ENCODE measurements at regions not wholly inside any gene's neighbourhood (a gene's known extent, or its start where the extent isn't known, plus 50 kb on each side); places are given as distances from the start of the nearest gene placed in this dataset.
"Not testable (repeated sequence)": the region's sequence is repeated elsewhere in the genome, so short reads cannot be mapped to it uniquely, and the experiment has no call there.

GRCh38 chr14:71618047-71618446, 314.2 kb upstream of the RGS6 start:
- H3K27me3 Mint-ChIP-seq (ENCODE audit: low read depth) = no peaks in the 10 kb centered on the region
- H3K27ac Mint-ChIP-seq = no peak overlapping the region
- peaks cover 4% of the 10 kb centered on the region for H3K4me1 Mint-ChIP-seq (ENCODE audit: low read depth)
- CTCF ChIA-PET = no interaction called here
- DNase-seq = no peak
- intact Hi-C loops (cut with micrococcal nuclease) = no loop called here
- H3K9me3 Mint-ChIP-seq = no peaks in the 10 kb centered on the region
- H3K36me3 Mint-ChIP-seq (ENCODE audit: low read depth) = peaks cover 15% of the 10 kb centered on the region
- H3K4me3 Mint-ChIP-seq = no peak overlapping the region

DNA sequence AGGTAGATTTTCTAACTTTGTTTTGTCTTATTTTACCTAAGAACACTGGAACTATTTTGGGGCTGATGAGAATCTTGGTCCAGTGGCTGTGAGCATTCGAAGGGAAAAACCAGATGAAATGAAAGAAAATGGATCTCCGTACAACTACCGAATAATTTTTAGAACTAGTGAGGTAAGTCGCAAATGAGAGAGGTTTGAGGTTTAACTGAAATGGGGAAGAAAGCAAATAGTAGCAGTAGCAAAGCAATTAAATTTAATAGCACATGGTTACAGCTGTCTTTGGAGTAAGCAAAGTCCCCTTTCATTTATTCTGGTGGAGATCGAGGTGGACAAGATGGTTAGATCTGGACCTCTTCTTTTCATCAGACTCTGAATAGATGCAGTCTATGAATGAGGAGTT, 313.5 kb upstream of the RGS6 start:
- intact Hi-C loops (cut with micrococcal nuclease) = no loop called here
- no peak for DNase-seq
- Mint-ChIP-seq H3K27me3 (ENCODE audit: low read depth) (no peaks in the 10 kb centered on the region), H3K9me3 (no peaks in the 10 kb centered on the region), H3K27ac (no peak overlapping the region), H3K36me3 (ENCODE audit: low read depth) (peaks cover 16% of the 10 kb centered on the region), H3K4me1 (ENCODE audit: low read depth) (peaks cover 4% of the 10 kb centered on the region), H3K4me3 (no peak overlapping the region)
- CTCF ChIA-PET = no interaction called here

GRCh38 chr14:71619472-71619871, 312.8 kb upstream of the RGS6 start:
- Mint-ChIP-seq H3K27ac (no peak overlapping the region), H3K36me3 (ENCODE audit: low read depth) (peaks cover 20% of the 10 kb centered on the region), H3K4me1 (ENCODE audit: low read depth) (peaks cover 4% of the 10 kb centered on the region), H3K4me3 (no peak overlapping the region), H3K9me3 (no peaks in the 10 kb centered on the region), H3K27me3 (ENCODE audit: low read depth) (no peaks in the 10 kb centered on the region)
- CTCF ChIA-PET = no interaction called here
- no peak for DNase-seq
- intact Hi-C loops (cut with micrococcal nuclease) = no loop called here

DNA sequence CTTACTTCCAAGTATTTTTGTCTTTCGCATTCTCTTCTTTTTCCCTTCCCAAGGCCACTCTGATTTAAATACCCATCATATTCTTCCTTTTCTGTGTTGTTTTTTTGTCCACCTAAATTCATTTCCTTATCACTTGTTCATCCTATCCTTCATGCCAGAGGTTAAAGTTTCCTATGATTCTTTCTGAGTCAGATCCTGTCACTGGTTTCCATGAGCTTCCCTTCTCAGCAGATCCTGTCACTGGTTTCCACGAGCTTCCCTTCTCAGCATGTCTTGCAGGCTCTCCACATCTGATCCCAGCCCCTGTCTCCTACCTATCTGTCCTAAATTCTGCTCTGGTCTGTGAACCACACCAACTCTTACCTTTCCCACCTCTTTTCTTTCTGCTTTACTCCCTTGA, 311.8 kb upstream of the RGS6 start:
- Mint-ChIP-seq H3K4me1 (ENCODE audit: low read depth) (peaks cover 4% of the 10 kb centered on the region), H3K36me3 (ENCODE audit: low read depth) (peaks cover 25% of the 10 kb centered on the region), H3K27ac (no peak overlapping the region), H3K4me3 (no peak overlapping the region), H3K9me3 (no peaks in the 10 kb centered on the region), H3K27me3 (ENCODE audit: low read depth) (no peaks in the 10 kb centered on the region)
- DNase-seq = no peak
- CTCF ChIA-PET = no interaction called here
- intact Hi-C loops (cut with micrococcal nuclease) = no loop called here

DNA sequence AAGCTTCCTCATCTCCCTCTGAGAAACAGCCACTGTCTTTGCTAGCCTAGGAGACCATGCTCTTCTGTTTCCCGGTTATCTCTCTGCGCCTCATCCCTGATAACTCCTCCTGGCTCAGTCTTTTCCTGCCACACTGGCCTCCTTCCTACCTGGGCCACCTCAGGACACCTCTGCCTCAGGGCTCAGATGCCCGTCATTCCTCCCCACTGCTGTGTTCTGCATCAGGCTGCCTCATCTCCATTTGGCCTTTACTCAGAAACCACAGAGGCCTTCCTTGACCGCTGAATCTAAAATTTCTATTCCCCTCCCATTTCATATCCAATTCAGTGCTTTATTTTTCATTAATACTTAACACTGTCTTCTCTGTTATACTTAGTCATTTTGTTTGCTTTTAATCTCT, 311.0 kb upstream of the RGS6 start:
- Mint-ChIP-seq H3K4me3 (no peak overlapping the region), H3K27me3 (ENCODE audit: low read depth) (no peaks in the 10 kb centered on the region), H3K27ac (no peak overlapping the region), H3K36me3 (ENCODE audit: low read depth) (peaks cover 26% of the 10 kb centered on the region), H3K4me1 (ENCODE audit: low read depth) (peaks cover 2% of the 10 kb centered on the region), H3K9me3 (no peaks in the 10 kb centered on the region)
- DNase-seq = no peak
- CTCF ChIA-PET = no interaction called here
- intact Hi-C loops (cut with micrococcal nuclease) = no loop called here

GRCh38 chr14:71621980-71622605, 310.1 kb upstream of the RGS6 start:
- intact Hi-C loops (cut with micrococcal nuclease) = no loop called here
- Mint-ChIP-seq H3K36me3 (ENCODE audit: low read depth) (peaks cover 26% of the 10 kb centered on the region), H3K4me3 (no peak overlapping the region), H3K4me1 (ENCODE audit: low read depth) (no peaks in the 10 kb centered on the region), H3K27ac (no peak overlapping the region), H3K9me3 (no peaks in the 10 kb centered on the region), H3K27me3 (ENCODE audit: low read depth) (no peaks in the 10 kb centered on the region)
- DNase-seq = no peak
- CTCF ChIA-PET = interaction anchor here (0.6 kb wide), 1 partner anchor 930 kb away, joined by 4 read pairs; no protein-coding TSS in a partner anchor

DNA sequence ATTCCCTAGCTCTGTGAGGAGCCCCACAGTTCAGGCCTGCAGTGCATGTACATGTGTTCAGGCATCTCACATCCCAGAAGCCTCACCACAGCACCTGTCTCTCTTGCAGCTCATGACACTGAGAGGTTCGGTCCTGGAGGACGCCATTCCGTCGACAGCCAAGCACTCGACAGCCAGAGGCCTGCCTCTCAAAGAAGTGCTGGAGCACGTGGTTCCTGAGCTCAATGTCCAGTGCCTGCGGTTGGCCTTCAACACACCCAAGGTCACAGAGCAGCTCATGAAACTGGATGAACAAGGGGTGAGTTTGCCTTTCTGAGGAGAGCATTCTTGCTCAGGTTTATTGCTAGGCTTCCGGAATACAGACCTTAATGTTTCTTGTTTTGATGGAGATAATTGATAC, 308.3 kb upstream of the RGS6 start:
- DNase-seq = no peak
- H3K4me1 Mint-ChIP-seq (ENCODE audit: low read depth) = no peaks in the 10 kb centered on the region
- no peaks in the 10 kb centered on the region for H3K27me3 Mint-ChIP-seq (ENCODE audit: low read depth)
- H3K27ac Mint-ChIP-seq = no peak overlapping the region
- peaks cover 30% of the 10 kb centered on the region for H3K36me3 Mint-ChIP-seq (ENCODE audit: low read depth)
- no peak overlapping the region for H3K4me3 Mint-ChIP-seq
- H3K9me3 Mint-ChIP-seq = no peaks in the 10 kb centered on the region
- CTCF ChIA-PET = no interaction called here
- intact Hi-C loops (cut with micrococcal nuclease) = no loop called here

DNA sequence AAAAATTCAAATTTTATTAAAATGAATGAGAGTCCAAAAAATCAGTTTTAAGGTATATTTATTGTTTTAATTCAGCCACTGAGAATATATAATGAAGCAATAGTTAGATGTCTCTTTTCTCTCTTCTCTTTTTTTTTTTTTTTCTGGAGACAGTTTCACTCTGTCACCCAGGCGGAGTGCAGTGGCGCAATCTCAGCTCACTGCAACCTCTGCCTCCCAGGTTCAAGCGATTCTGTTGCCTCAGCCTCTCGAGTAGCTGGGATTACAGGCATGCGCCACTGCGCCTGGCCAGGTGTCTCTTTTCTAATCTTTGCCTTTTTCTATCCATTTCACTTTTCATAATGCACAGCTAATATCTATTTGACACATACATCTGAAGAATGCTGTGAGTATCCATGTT, 307.1 kb upstream of the RGS6 start:
- H3K9me3 Mint-ChIP-seq = no peaks in the 10 kb centered on the region
- intact Hi-C loops (cut with micrococcal nuclease) = no loop called here
- no peak for DNase-seq
- H3K4me3 Mint-ChIP-seq = no peak overlapping the region
- CTCF ChIA-PET = no interaction called here
- no peaks in the 10 kb centered on the region for H3K4me1 Mint-ChIP-seq (ENCODE audit: low read depth)
- peaks cover 34% of the 10 kb centered on the region for H3K36me3 Mint-ChIP-seq (ENCODE audit: low read depth)
- H3K27ac Mint-ChIP-seq = no peak overlapping the region
- no peaks in the 10 kb centered on the region for H3K27me3 Mint-ChIP-seq (ENCODE audit: low read depth)

DNA sequence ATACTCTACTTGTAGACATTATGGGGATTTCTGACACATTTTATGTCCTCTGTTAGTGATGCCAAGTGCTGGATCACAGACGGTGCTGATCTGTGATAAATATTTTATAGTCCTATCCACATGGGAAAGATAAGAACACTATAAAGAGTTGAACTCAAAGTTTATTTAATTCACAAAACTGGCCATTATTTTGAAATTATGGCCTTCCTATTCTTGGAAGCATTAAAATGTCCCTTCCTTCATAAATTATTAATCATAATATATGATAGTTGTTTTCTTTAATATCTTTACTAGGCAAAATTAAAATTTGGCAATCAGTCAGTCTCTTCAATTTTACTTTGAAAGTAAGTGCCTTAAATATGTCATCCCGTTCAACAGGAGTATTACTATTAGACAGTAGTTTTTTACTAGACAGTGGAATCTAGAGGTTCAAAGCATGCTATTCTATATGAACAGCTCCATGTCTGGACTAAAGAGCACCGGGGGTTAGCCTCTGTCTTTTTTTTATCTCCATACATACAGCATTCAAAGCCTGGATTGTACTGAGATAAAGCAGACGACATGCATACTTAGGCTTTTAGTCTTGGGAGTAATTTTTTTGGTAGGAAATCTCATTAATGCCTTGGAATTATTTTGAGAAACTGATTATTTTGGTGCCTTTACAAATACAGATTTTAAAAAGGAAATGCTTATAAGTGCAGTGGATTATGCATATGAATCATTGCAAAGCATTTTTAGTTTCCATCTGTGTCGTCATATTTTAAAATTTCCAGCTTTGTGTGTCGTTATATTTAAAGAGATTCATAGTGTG, 306.1 kb upstream of the RGS6 start:
- H3K9me3 Mint-ChIP-seq = peaks cover 3% of the 10 kb centered on the region
- CTCF ChIA-PET = no interaction called here
- no peak overlapping the region for H3K4me3 Mint-ChIP-seq
- H3K27me3 Mint-ChIP-seq (ENCODE audit: low read depth) = no peaks in the 10 kb centered on the region
- DNase-seq = no peak
- peaks cover 33% of the 10 kb centered on the region for H3K36me3 Mint-ChIP-seq (ENCODE audit: low read depth)
- no peak overlapping the region for H3K27ac Mint-ChIP-seq
- H3K4me1 Mint-ChIP-seq (ENCODE audit: low read depth) = no peaks in the 10 kb centered on the region
- intact Hi-C loops (cut with micrococcal nuclease) = no loop called here

DNA sequence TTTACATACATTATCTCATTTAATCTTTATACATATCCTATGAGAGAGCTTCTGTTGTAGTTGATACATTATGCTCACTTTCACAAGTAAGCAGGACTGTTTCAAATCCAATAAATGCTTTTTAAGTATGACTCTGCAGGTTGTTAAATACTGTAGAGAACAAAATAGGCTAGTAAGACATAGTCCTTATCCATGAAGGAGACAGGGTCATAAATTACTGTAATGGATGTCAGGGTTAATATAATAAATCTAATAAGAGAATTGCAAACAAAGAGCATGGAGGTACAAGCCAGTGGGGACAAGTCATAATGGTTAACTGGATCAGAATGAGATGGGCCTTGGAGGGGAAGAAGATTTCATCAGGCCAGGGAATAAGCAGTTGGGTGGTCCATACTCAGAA, 303.8 kb upstream of the RGS6 start:
- no peak for DNase-seq
- no peaks in the 10 kb centered on the region for H3K4me1 Mint-ChIP-seq (ENCODE audit: low read depth)
- no peak overlapping the region for H3K27ac Mint-ChIP-seq
- H3K36me3 Mint-ChIP-seq (ENCODE audit: low read depth) = peaks cover 37% of the 10 kb centered on the region
- no peaks in the 10 kb centered on the region for H3K27me3 Mint-ChIP-seq (ENCODE audit: low read depth)
- H3K4me3 Mint-ChIP-seq = no peak overlapping the region
- peaks cover 5% of the 10 kb centered on the region for H3K9me3 Mint-ChIP-seq
- CTCF ChIA-PET = no interaction called here
- intact Hi-C loops (cut with micrococcal nuclease) = no loop called here

DNA sequence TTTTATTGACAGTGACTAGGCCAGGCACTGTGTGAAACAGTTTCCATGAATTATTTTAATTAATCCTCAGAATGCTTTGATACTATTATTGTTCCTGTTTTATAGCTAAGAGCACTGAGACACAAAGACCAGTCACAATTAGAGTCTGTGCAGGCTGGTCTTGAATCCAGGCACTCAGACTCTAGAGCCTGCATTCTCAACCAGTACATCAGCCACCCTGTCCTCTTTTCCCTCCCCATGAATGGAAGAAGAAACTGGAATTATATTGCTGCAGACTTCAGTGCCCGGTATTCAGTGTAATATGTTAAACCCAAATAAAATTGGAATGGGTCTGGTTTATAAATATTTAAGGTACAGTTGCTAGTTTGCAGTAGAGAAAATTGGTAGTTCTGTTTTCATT, 303.0 kb upstream of the RGS6 start:
- H3K36me3 Mint-ChIP-seq (ENCODE audit: low read depth) = peaks cover 41% of the 10 kb centered on the region

DNA sequence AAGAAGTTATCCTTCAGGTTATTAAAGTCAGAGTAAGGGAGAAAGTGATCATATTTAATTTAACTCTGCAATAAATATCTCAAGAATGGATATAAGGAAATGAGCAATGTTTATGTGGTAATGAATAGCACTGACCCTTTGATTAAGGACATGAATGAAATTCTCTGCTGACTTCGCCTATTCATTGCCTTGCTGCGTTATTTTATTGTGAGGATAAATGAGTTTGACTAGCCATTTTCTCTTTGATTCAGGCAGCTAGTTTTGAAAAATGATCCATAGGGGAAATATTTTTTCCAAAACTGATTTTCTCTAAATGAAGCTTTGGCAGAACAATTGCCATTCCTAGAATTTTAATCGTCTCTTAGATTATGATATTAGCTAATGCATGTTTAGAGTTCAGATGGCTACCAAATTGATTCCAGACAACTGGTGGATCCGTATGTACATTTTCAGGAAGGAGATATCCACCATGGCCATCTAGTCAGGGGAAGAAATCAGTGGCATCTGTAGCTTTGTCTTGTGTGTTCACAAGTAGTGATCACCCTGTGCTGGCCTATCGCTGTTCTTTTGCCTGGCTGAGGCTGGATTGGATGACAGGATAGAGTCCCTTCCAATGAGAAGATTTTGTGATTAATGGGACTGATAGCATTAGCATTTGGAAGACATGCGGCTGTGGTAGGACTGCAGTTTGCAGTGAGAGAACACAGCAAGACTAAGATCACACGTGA, 302.3 kb upstream of the RGS6 start:
- H3K4me1 Mint-ChIP-seq (ENCODE audit: low read depth) = no peaks in the 10 kb centered on the region
- CTCF ChIA-PET = no interaction called here
- H3K27ac Mint-ChIP-seq = no peak overlapping the region
- no peak overlapping the region for H3K4me3 Mint-ChIP-seq
- peaks cover 43% of the 10 kb centered on the region for H3K36me3 Mint-ChIP-seq (ENCODE audit: low read depth)
- H3K27me3 Mint-ChIP-seq (ENCODE audit: low read depth) = no peaks in the 10 kb centered on the region
- H3K9me3 Mint-ChIP-seq = peaks cover 5% of the 10 kb centered on the region
- no peak for DNase-seq
- intact Hi-C loops (cut with micrococcal nuclease) = no loop called here

More for the DNA sequence above, 303.0 kb upstream of the RGS6 start:
- no peak for DNase-seq
- Mint-ChIP-seq H3K9me3 (peaks cover 5% of the 10 kb centered on the region), H3K4me3 (no peak overlapping the region), H3K27ac (no peak overlapping the region), H3K27me3 (ENCODE audit: low read depth) (no peaks in the 10 kb centered on the region), H3K4me1 (ENCODE audit: low read depth) (no peaks in the 10 kb centered on the region)
- CTCF ChIA-PET = no interaction called here
- intact Hi-C loops (cut with micrococcal nuclease) = no loop called here

GRCh38 chr14:71631030-71631429, 301.2 kb upstream of the RGS6 start:
- H3K36me3 Mint-ChIP-seq (ENCODE audit: low read depth) = peaks cover 40% of the 10 kb centered on the region
- intact Hi-C loops (cut with micrococcal nuclease); DNase-seq; H3K9me3 Mint-ChIP-seq; CTCF ChIA-PET; H3K27me3 Mint-ChIP-seq (ENCODE audit: low read depth); H3K27ac Mint-ChIP-seq; H3K4me3 Mint-ChIP-seq; H3K4me1 Mint-ChIP-seq (ENCODE audit: low read depth): not testable (repeated sequence)
